HEK293 (cell line): ENCODE measurements at regions not wholly inside any gene's neighbourhood (a gene's known extent, or its start where the extent isn't known, plus 50 kb on each side); places are given as distances from the start of the nearest gene placed in this dataset.

Source experiments
- GLIS1 ChIP-seq: fragments of 450-650 bp; formaldehyde crosslinking; IDR thresholded peaks from 2 replicates; pipeline ENCODE4 v1.5.1; 2016; ENCODE audit warnings: missing biosample characterization, missing genetic modification characterization
- MYNN ChIP-seq: fragments of 450-650 bp; formaldehyde crosslinking; IDR thresholded peaks from 2 replicates; pipeline ENCODE4 v1.5.1; 2016; ENCODE audit warnings: missing biosample characterization, missing genetic modification characterization, borderline replicate concordance
- SCRT1 ChIP-seq: fragments of 450-650 bp; formaldehyde crosslinking; IDR thresholded peaks from 2 replicates; pipeline ENCODE4 v1.5.1; 2016; ENCODE audit warnings: missing biosample characterization, missing genetic modification characterization, borderline replicate concordance
- YY1 ChIP-seq: fragments of 450-650 bp; formaldehyde crosslinking; IDR thresholded peaks from 2 replicates; pipeline ENCODE4 v1.5.1; 2018; ENCODE audit warnings: missing biosample characterization, missing genetic modification characterization
- ZFHX2 ChIP-seq: fragments of 450-650 bp; formaldehyde crosslinking; conservative IDR thresholded peaks from 2 replicates; pipeline ENCODE4 v1.5.1; 2016; ENCODE audit warnings: missing biosample characterization, missing genetic modification characterization
- ZNF223 ChIP-seq: fragments of 450-650 bp; formaldehyde crosslinking; IDR thresholded peaks from 2 replicates; pipeline ENCODE4 v1.5.1; 2016; ENCODE audit warnings: missing biosample characterization, missing genetic modification characterization
- ZNF501 ChIP-seq: fragments of 450-650 bp; formaldehyde crosslinking; IDR thresholded peaks from 2 replicates; pipeline ENCODE4 v1.5.1; 2016; ENCODE audit warnings: missing biosample characterization, missing genetic modification characterization
- ZNF621 ChIP-seq: fragments of 450-650 bp; formaldehyde crosslinking; IDR thresholded peaks from 2 replicates; pipeline ENCODE4 v1.5.1; 2017; ENCODE audit warnings: missing biosample characterization, missing genetic modification characterization
- TF ChIP-seq, protein P1 (sequence below): fragments of 450-650 bp; formaldehyde crosslinking; IDR thresholded peaks from 2 replicates; pipeline ENCODE4 v1.5.1; 2016; ENCODE audit warnings: missing biosample characterization, missing genetic modification characterization

- TF ChIP-seq, protein P1, sequence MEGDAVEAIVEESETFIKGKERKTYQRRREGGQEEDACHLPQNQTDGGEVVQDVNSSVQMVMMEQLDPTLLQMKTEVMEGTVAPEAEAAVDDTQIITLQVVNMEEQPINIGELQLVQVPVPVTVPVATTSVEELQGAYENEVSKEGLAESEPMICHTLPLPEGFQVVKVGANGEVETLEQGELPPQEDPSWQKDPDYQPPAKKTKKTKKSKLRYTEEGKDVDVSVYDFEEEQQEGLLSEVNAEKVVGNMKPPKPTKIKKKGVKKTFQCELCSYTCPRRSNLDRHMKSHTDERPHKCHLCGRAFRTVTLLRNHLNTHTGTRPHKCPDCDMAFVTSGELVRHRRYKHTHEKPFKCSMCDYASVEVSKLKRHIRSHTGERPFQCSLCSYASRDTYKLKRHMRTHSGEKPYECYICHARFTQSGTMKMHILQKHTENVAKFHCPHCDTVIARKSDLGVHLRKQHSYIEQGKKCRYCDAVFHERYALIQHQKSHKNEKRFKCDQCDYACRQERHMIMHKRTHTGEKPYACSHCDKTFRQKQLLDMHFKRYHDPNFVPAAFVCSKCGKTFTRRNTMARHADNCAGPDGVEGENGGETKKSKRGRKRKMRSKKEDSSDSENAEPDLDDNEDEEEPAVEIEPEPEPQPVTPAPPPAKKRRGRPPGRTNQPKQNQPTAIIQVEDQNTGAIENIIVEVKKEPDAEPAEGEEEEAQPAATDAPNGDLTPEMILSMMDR = no peak
- TF ChIP-seq ZNF501 (tag by site-specific recombination) = no peak
- no peak for TF ChIP-seq YY1 (tag by site-specific recombination)
- no peak for TF ChIP-seq GLIS1
- TF ChIP-seq SCRT1 = no peak
- no peak for TF ChIP-seq ZNF223 (tag by site-specific recombination)
- no peak for TF ChIP-seq MYNN (tag by site-specific recombination)
- TF ChIP-seq ZNF621 (tag by site-specific recombination) = no peak
- no peak for TF ChIP-seq ZFHX2
Observed at GRCh38 chr14:87108726-87109125, 884.3 kb downstream of the GALC start.
